Effector memory CD8-positive, alpha-beta T cell (primary cell): ENCODE measurements at regions not wholly inside any gene's neighbourhood (a gene's known extent, or its start where the extent isn't known, plus 50 kb on each side); places are given as distances from the start of the nearest gene placed in this dataset.

Source experiments
- ATAC-seq: fragments of 150-1000 bp; cut with Tn5 transposase; replicated peaks from 2 replicates; pipeline ENCODE4 v1.10.0; 2021; ENCODE audit warnings: mild to moderate bottlenecking, moderate library complexity
- DNase-seq, 3 experiments: peaks; one replicate each; pipeline ENCODE4 v3.0.0; 2021
- H3K27ac Mint-ChIP-seq, 2 donors: one replicate each; pipeline ENCODE4 v1.8.0; 2022; ENCODE audit warnings: mild to moderate bottlenecking in 2 of 2, mixed read lengths in 2 of 2, moderate library complexity in 2 of 2
- H3K27me3 Mint-ChIP-seq, 2 donors: one replicate each; pipeline ENCODE4 v1.8.0; 2022; ENCODE audit warnings: mixed read lengths in 2 of 2
- H3K36me3 Mint-ChIP-seq: one replicate; pipeline ENCODE4 v1.8.0; 2022; ENCODE audit warnings: mild to moderate bottlenecking, moderate library complexity, mixed read lengths; ENCODE audit not compliant: insufficient read depth
- H3K4me1 Mint-ChIP-seq, 2 donors: one replicate each; pipeline ENCODE4 v1.8.0; 2022; ENCODE audit warnings: low read depth in 2 of 2, mixed read lengths in 2 of 2
- H3K4me3 Mint-ChIP-seq, 2 donors: one replicate each; pipeline ENCODE4 v1.8.0; 2022; ENCODE audit warnings: mild to moderate bottlenecking in 2 of 2, mixed read lengths in 2 of 2, moderate library complexity in 2 of 2
- H3K9me3 Mint-ChIP-seq, 2 donors: one replicate each; pipeline ENCODE4 v1.8.0; 2022; ENCODE audit warnings: mixed read lengths in 2 of 2

GRCh38 chr11:92812841-92813240 lies 156.6 kb upstream of the MTNR1B start:
- H3K27ac Mint-ChIP-seq = no peak overlapping the region
- H3K4me1 Mint-ChIP-seq = no peaks in the 10 kb centered on the region
- no peaks in the 10 kb centered on the region for H3K27me3 Mint-ChIP-seq
- DNase-seq (no peak), ATAC-seq (no peak)
- H3K36me3 Mint-ChIP-seq = no peaks in the 10 kb centered on the region
- H3K4me3 Mint-ChIP-seq = no peak overlapping the region
- peaks cover 4 to 13% of the 10 kb centered on the region in 2 donors for H3K9me3 Mint-ChIP-seq

DNA sequence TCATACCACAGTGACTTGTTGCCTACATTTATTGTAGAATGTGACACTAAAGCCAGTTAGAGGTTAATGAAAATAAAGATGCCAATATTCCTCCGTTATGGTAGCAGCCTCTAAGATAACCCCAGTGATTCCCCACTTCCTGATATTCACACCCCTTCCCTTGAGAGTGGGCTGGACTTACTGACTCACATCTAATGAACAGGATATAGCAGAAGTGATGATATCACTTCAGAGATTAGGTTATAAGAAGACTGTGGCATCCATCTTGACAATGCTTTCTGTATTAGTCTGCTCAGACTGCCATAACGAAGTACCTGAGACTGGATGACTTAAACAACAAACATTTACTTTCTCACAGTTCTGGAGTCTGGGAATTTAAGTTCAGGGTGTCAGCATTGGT lies 149.6 kb upstream of the MTNR1B start:
- Mint-ChIP-seq H3K9me3 (peaks cover 7 to 8% of the 10 kb centered on the region in 2 donors), H3K4me1 (no peaks in the 10 kb centered on the region), H3K4me3 (no peak overlapping the region), H3K27ac (no peak overlapping the region), H3K36me3 (no peaks in the 10 kb centered on the region), H3K27me3 (no peaks in the 10 kb centered on the region)
- ATAC-seq = no peak
- DNase-seq = no peak

DNA sequence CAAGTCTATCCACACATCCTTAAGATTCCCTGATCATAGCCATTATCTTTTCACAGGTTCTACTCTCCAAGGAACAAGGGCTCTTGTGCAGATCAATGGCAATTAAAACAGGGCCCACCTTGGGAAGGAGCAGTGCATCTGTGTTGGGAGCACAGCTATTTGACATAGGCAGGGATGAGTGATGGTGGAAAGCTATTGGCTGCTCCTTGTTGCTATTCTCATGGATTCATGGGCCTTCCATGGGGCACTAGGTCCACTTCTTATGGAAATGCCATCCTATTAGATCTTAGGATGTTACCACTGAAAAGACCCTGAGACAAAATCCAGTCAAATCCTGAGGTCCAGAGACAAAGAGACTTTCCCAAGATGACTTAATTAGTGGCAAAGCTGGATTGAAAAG lies 148.6 kb upstream of the MTNR1B start:
- DNase-seq (no peak), ATAC-seq (no peak)
- Mint-ChIP-seq H3K4me3 (no peak overlapping the region), H3K9me3 (peaks cover 7 to 8% of the 10 kb centered on the region in 2 donors), H3K27ac (no peak overlapping the region), H3K4me1 (no peaks in the 10 kb centered on the region), H3K36me3 (no peaks in the 10 kb centered on the region), H3K27me3 (no peaks in the 10 kb centered on the region)

DNA sequence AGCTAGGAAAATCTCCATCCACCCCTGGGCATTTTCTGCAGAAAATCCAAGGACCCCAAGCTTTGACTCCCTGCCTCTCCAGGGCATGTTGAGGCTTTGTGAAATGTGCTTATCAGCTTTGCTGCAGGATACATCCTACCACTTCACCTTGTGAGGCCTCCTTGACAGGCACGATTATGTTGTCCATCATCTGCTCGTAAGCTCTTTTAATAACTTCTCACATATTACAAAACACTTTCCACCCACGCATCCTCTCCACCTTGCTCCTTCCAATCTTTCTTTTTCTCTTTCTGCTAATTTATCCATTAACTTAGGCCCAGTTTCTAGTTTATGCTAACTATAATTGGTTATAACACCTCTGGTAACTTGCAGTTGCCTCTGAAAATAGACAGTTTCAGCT lies 147.0 kb upstream of the MTNR1B start:
- Mint-ChIP-seq H3K4me1 (no peaks in the 10 kb centered on the region), H3K4me3 (no peak overlapping the region), H3K27ac (no peak overlapping the region)

GRCh38 chr11:92826136-92826535 lies 143.3 kb upstream of the MTNR1B start:
- Mint-ChIP-seq H3K27me3 (no peaks in the 10 kb centered on the region), H3K4me3 (no peak overlapping the region), H3K4me1 (no peaks in the 10 kb centered on the region), H3K9me3 (peaks cover 6 to 7% of the 10 kb centered on the region in 2 donors), H3K36me3 (no peaks in the 10 kb centered on the region), H3K27ac (no peak overlapping the region)
- ATAC-seq (no peak), DNase-seq (no peak)

More for the DNA sequence above, 147.0 kb upstream of the MTNR1B start:
- no peaks in the 10 kb centered on the region for H3K27me3 Mint-ChIP-seq
- DNase-seq (no peak), ATAC-seq (no peak)
- no peaks in the 10 kb centered on the region for H3K36me3 Mint-ChIP-seq
- peaks cover 0 to 5% of the 10 kb centered on the region in 2 donors for H3K9me3 Mint-ChIP-seq

GRCh38 chr11:92826603-92827002 lies 142.8 kb upstream of the MTNR1B start:
- Mint-ChIP-seq H3K27ac (no peak overlapping the region), H3K9me3 (peaks cover 6 to 12% of the 10 kb centered on the region in 2 donors), H3K4me3 (no peak overlapping the region), H3K27me3 (no peaks in the 10 kb centered on the region), H3K36me3 (no peaks in the 10 kb centered on the region), H3K4me1 (no peaks in the 10 kb centered on the region)
- no peak for ATAC-seq
- no peak for DNase-seq

DNA sequence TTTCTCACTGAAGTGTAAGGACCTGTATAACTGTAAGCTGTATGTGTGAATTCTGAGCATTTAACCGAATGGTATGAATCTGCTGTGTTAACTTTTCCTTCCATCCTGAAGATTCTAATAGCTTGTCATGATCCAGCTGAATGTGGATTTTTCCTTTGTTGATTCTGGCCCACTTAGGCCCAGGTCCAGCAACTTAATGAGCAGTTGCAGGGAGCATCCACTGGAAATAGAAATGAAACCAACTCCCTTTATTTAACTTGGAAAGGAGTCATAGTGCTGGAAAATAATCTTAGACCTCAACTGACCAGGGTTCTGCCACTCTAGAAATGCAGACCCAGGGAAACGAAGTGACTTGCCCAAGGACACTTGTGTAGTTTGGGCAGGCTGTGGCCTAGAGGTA lies 142.3 kb upstream of the MTNR1B start:
- Mint-ChIP-seq H3K36me3 (no peaks in the 10 kb centered on the region), H3K4me3 (no peak overlapping the region), H3K27me3 (no peaks in the 10 kb centered on the region), H3K27ac (no peak overlapping the region), H3K9me3 (peaks cover 6 to 14% of the 10 kb centered on the region in 2 donors), H3K4me1 (no peaks in the 10 kb centered on the region)
- ATAC-seq = no peak
- no peak for DNase-seq

DNA sequence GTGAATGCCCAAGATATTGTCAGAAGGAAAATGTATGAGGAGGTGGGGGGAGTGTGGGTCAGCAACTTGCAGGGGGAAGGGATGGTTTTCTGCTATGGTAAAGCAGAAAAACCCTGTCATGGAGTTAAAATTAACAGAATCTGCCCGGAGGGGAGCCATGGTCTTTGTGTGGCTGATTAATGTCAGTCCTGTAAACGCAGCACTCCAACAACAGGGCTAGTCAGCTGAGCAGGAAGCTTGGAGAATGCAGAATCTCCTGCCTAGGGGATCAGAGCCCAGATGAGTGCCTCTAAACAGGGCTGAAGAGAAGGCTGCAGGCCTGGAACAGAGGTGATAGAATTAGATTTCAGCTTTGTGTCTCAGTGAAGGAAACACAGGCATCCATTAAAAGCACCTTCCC lies 140.9 kb upstream of the MTNR1B start:
- Mint-ChIP-seq H3K27me3 (no peaks in the 10 kb centered on the region), H3K9me3 (peaks cover 4 to 14% of the 10 kb centered on the region in 2 donors), H3K4me3 (no peak overlapping the region), H3K27ac (no peak overlapping the region), H3K36me3 (no peaks in the 10 kb centered on the region), H3K4me1 (no peaks in the 10 kb centered on the region)
- no peak for DNase-seq
- no peak for ATAC-seq

DNA sequence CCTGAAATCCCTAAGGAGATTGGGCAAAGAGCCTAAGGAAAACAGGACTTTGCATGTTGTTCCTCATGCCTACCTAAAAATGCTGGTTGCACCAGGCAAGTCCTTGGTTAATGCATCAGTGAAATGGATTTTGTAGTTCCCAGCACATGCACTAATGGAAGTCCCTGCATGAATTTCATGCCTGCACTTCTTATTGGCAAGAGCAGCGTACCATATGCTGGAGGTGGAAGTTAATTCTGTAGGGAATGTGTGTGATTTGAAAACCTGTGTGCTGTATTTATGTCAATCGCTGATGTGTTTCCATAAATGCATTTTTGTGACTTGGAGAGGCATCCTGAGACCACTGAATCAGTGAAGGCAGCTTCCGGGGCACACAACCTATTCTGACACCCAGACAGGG lies 140.3 kb upstream of the MTNR1B start:
- Mint-ChIP-seq H3K4me1 (no peaks in the 10 kb centered on the region), H3K9me3 (peaks cover 4 to 14% of the 10 kb centered on the region in 2 donors), H3K27ac (no peak overlapping the region), H3K36me3 (no peaks in the 10 kb centered on the region), H3K27me3 (no peaks in the 10 kb centered on the region), H3K4me3 (no peak overlapping the region)
- DNase-seq (no peak), ATAC-seq (no peak)

DNA sequence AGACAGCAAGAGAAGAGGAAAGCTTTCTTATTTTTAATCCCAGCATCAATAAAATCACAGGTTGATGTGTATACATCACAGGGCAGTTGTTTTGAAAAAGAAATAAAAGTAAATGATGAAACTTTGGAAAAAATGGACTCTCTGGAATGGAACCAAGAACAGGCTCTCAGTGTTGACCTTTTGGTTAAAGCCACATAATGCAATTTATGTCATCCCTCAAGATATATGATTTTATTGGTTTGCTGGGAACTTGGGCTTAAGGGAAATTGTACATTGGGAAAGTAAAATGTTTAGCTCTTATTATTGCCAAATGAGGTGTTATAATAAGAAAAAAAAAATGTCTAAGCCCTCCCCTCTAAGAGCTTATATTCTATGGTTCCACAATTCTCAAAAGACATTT lies 139.8 kb upstream of the MTNR1B start:
- no peak overlapping the region for H3K4me3 Mint-ChIP-seq
- no peaks in the 10 kb centered on the region for H3K36me3 Mint-ChIP-seq

DNA sequence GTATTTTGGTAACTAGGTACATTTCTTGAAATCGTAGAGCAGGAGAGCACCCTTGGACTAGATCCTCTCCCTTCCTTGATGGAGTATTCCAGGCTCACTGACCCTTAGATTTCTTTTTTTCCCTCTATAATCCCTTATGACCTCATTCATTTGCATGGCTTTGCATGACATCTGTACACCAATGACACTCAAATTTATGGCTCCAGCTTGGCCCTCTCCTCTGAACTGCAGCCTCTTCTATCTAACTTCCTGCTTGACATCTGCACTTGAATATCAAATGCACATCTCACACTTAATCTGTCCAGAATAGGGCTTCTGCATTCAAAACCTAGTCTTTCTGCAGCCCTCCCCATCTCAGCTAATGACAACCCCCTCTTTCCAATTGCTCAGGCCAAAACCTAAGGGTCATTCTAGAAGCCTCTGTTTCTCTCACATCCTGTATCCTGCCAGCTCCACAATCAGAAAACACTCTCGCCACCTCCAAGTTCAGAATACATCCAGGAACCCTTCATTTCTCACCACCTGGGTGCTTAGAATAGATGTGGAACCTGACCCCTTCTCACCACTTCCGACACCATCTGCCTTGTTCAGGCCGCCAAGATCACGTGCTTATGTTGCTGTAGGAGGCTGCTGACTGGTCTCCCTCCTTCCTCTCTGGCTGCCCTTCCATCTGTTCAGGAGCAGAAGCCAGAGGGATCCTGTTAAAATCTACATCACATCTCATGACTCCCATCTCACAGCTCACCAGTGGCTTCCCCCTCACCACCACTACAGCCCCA lies 138.9 kb upstream of the MTNR1B start:
- no peaks in the 10 kb centered on the region for H3K4me1 Mint-ChIP-seq
- H3K4me3 Mint-ChIP-seq = no peak overlapping the region
- H3K27me3 Mint-ChIP-seq = no peaks in the 10 kb centered on the region
- peaks cover 4 to 14% of the 10 kb centered on the region in 2 donors for H3K9me3 Mint-ChIP-seq
- H3K36me3 Mint-ChIP-seq = no peaks in the 10 kb centered on the region
- ATAC-seq (no peak), DNase-seq (no peak)
- no peak overlapping the region for H3K27ac Mint-ChIP-seq

More for the DNA sequence above, 139.8 kb upstream of the MTNR1B start:
- Mint-ChIP-seq H3K9me3 (peaks cover 4 to 14% of the 10 kb centered on the region in 2 donors), H3K27me3 (no peaks in the 10 kb centered on the region), H3K27ac (no peak overlapping the region), H3K4me1 (no peaks in the 10 kb centered on the region)
- no peak for DNase-seq
- no peak for ATAC-seq

- Mint-ChIP-seq H3K4me3 (no peak overlapping the region), H3K9me3 (peaks cover under 1 to 14% of the 10 kb centered on the region in 2 donors), H3K36me3 (no peaks in the 10 kb centered on the region), H3K27me3 (peaks cover 0 to 4% of the 10 kb centered on the region in 2 donors), H3K4me1 (no peaks in the 10 kb centered on the region), H3K27ac (no peak overlapping the region)
- ATAC-seq (no peak), DNase-seq (no peak)
These were observed 135.0 kb upstream of the MTNR1B start for GRCh38 chr11:92834296-92835020.

DNA sequence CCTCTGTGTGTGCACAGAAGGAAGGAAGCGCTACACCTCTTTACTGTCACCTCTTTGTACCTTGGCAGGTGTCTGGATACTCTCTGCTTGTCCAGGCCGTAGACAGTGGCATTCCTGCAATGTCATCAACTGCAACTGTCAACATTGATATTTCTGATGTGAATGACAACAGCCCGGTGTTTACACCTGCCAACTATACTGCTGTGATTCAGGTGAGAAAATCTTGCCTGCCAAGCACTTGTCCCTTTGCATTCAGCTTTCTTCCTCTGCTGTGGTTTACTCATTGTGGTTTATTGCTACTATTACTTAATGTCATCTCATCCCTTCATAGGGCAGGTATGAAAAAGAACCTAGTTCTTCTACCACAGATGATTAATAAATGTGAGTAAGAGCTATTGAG lies 131.9 kb upstream of the MTNR1B start:
- Mint-ChIP-seq H3K4me1 (no peaks in the 10 kb centered on the region), H3K27me3 (peaks cover 0 to 4% of the 10 kb centered on the region in 2 donors), H3K9me3 (peaks cover 0 to 2% of the 10 kb centered on the region in 2 donors), H3K4me3 (no peak overlapping the region), H3K36me3 (no peaks in the 10 kb centered on the region), H3K27ac (no peak overlapping the region)
- ATAC-seq (no peak), DNase-seq (no peak)

GRCh38 chr11:92838759-92839310 lies 130.6 kb upstream of the MTNR1B start:
- H3K4me3 Mint-ChIP-seq = no peak overlapping the region
- peaks cover 0 to 4% of the 10 kb centered on the region in 2 donors for H3K27me3 Mint-ChIP-seq
- no peaks in the 10 kb centered on the region for H3K36me3 Mint-ChIP-seq
- peaks cover 0 to 2% of the 10 kb centered on the region in 2 donors for H3K9me3 Mint-ChIP-seq
- H3K27ac Mint-ChIP-seq = no peak overlapping the region
- no peaks in the 10 kb centered on the region for H3K4me1 Mint-ChIP-seq
- DNase-seq = no peak
- no peak for ATAC-seq
